Peyer's patch (tissue), 4 donors: ENCODE measurements at regions not wholly inside any gene's neighbourhood (a gene's known extent, or its start where the extent isn't known, plus 50 kb on each side); places are given as distances from the start of the nearest gene placed in this dataset.

Experiments used
- DNase-seq, 3 donors: peaks; one replicate each; pipeline ENCODE4 v3.0.0-alpha.2; 2017 to 2019
- H3K27ac ChIP-seq, 4 donors: fragments of 200-600 bp; sonication (generic); one replicate each; pipeline ENCODE4 v1.5.1; 2016 to 2019
- H3K27me3 ChIP-seq, 2 donors: fragments of 200-600 bp; sonication (generic); one replicate each; pipeline ENCODE4 v1.5.1; 2019
- H3K36me3 ChIP-seq, 3 donors: fragments of 200-600 bp; sonication (generic); one replicate each; pipeline ENCODE4 v1.5.1; 2016 to 2019
- H3K4me1 ChIP-seq, 4 donors: fragments of 200-600 bp; sonication (generic); one replicate each; pipeline ENCODE4 v1.5.1; 2016 to 2019
- H3K4me3 ChIP-seq, 4 donors: fragments of 200-600 bp; sonication (generic); 1 replicate in 3 of 4; 2 replicates in 1 of 4; pipeline ENCODE4 v1.5.1; 2016 to 2019; ENCODE audit warnings: mild to moderate bottlenecking in 1 of 4
- H3K9me3 ChIP-seq, 4 donors: fragments of 200-600 bp; sonication (generic); one replicate each; pipeline ENCODE4 v1.5.1; 2016 to 2019; ENCODE audit warnings: mild to moderate bottlenecking in 1 of 4
- CTCF ChIP-seq, 6 experiments: fragments of 450-650 bp in 4 of 6; fragments of 200-600 bp in 2 of 6; sonication (generic) in 1 of 6; IDR thresholded peaks; one replicate each; pipeline ENCODE4 v1.5.1; 2017 to 2019; ENCODE audit warnings: antibody characterized with exemption in 6 of 6, mild to moderate bottlenecking in 3 of 6, moderate library complexity in 1 of 6
- POLR2A ChIP-seq, 2 donors: fragments of 450-650 bp; IDR thresholded peaks; one replicate each; pipeline ENCODE4 v1.5.1; 2017; ENCODE audit warnings: antibody characterized with exemption in 2 of 2, mild to moderate bottlenecking in 2 of 2, moderate library complexity in 2 of 2

DNA sequence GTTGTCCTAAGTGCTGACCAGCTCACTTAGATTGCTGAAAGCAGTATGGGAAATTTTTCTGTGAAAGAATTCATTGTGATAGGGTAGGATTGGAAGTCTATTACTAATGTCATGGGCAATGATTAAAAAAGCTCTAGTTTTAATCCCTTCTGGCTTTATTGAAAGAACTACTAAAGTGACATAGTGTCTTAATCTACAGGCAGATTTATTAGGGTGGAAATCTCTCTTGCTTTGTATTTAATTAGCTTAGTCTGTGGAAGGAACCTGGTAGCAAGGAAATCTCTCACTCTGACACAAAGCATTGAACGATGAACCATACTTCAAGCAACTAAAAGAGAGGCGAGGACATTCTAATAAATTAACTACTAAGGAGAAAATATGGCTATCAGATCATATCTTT, 1029.2 kb upstream of the PCDH20 start:
- no peak for DNase-seq
- TF ChIP-seq POLR2A (IDR thresholded peaks at IDR 0.05), result no peak
- TF ChIP-seq CTCF (IDR thresholded peaks at IDR 0.05), result no peak
- Histone ChIP-seq H3K27ac (no peak overlapping the region), H3K4me3 (no peak overlapping the region), H3K36me3 (no peaks in the 10 kb centered on the region), H3K27me3 (no peaks in the 10 kb centered on the region), H3K9me3 (no peaks in the 10 kb centered on the region), H3K4me1 (no peaks in the 10 kb centered on the region)

- Histone ChIP-seq H3K4me3 (no peak overlapping the region), H3K36me3 (no peaks in the 10 kb centered on the region), H3K27me3 (no peaks in the 10 kb centered on the region), H3K9me3 (no peaks in the 10 kb centered on the region), H3K27ac (no peak overlapping the region), H3K4me1 (no peaks in the 10 kb centered on the region)
- TF ChIP-seq POLR2A (IDR thresholded peaks at IDR 0.05), result no peak
- TF ChIP-seq CTCF (IDR thresholded peaks at IDR 0.05), result no peak
- DNase-seq, result no peak
These were observed 1018.4 kb upstream of the PCDH20 start for GRCh38 chr13:62434081-62434480.

DNA sequence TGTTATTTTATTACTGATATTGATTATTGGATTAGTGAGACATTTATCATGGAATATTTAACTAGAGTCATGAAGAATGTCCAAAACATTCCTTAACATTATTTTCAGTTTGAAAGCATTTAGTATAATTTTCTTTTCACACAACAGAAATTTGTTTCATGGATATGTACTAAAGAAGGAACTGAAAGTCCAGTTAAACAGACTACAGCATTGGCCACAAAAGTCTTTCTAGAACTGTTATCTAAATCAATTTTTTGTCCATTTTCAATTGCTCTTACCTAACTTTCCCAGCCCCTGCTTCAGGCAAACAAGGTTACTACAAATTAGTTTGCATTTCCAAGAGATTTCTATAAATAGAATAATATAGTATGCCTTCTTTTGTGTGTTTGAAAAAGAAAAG, 1018.0 kb upstream of the PCDH20 start:
- Histone ChIP-seq H3K4me1 (no peaks in the 10 kb centered on the region), H3K27ac (no peak overlapping the region), H3K27me3 (no peaks in the 10 kb centered on the region), H3K36me3 (no peaks in the 10 kb centered on the region), H3K4me3 (no peak overlapping the region), H3K9me3 (no peaks in the 10 kb centered on the region)
- TF ChIP-seq CTCF (IDR thresholded peaks at IDR 0.05) (no peak), POLR2A (IDR thresholded peaks at IDR 0.05) (no peak)
- DNase-seq, result no peak

- Histone ChIP-seq H3K36me3 (no peaks in the 10 kb centered on the region), H3K9me3 (no peaks in the 10 kb centered on the region), H3K4me1 (no peaks in the 10 kb centered on the region), H3K4me3 (no peak overlapping the region), H3K27me3 (no peaks in the 10 kb centered on the region), H3K27ac (no peak overlapping the region)
- TF ChIP-seq POLR2A (IDR thresholded peaks at IDR 0.05) (no peak), CTCF (IDR thresholded peaks at IDR 0.05) (no peak)
- DNase-seq, result no peak
These were observed 1017.3 kb upstream of the PCDH20 start for GRCh38 chr13:62432906-62433305.

GRCh38 chr13:62432295-62432694, 1016.6 kb upstream of the PCDH20 start:
- DNase-seq, result no peak
- no peak overlapping the region for H3K27ac ChIP-seq
- TF ChIP-seq POLR2A (IDR thresholded peaks at IDR 0.05), result no peak
- no peak for TF ChIP-seq CTCF (IDR thresholded peaks at IDR 0.05)

DNA sequence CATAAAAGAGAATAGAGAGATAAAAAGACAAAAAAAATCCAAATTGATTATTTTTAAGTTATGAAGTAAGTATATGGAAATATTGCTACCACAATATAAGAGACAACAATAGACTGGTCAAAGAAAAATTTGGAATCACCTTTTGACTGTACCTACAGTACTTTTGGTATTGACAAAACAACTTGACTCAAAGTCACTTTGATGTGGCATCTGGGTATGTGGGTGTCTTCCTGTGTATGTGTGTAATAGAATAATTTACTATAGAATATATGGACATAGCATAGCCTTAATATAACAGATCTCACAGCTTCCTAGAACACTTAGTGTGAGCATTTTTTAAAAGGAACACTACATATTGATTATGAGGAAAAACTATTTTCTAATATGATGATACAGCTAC, 1016.2 kb upstream of the PCDH20 start:
- no peak overlapping the region for H3K4me3 ChIP-seq
- no peak for DNase-seq
- no peaks in the 10 kb centered on the region for H3K27me3 ChIP-seq
- H3K36me3 ChIP-seq, result no peaks in the 10 kb centered on the region
- TF ChIP-seq CTCF (IDR thresholded peaks at IDR 0.05) (no peak), POLR2A (IDR thresholded peaks at IDR 0.05) (no peak)
- H3K27ac ChIP-seq, result no peak overlapping the region
- H3K4me1 ChIP-seq, result no peaks in the 10 kb centered on the region
- no peaks in the 10 kb centered on the region for H3K9me3 ChIP-seq

More at GRCh38 chr13:62432295-62432694, 1016.6 kb upstream of the PCDH20 start:
- H3K4me3 ChIP-seq, result no peak overlapping the region
- no peaks in the 10 kb centered on the region for H3K4me1 ChIP-seq
- H3K27me3 ChIP-seq, result no peaks in the 10 kb centered on the region
- no peaks in the 10 kb centered on the region for H3K9me3 ChIP-seq
- H3K36me3 ChIP-seq, result no peaks in the 10 kb centered on the region
